ENCODE measurements at regions not wholly inside any gene's neighbourhood (a gene's known extent, or its start where the extent isn't known, plus 50 kb on each side); places are given as distances from the start of the nearest gene placed in this dataset.

- no peak overlapping the region for H3K27ac Mint-ChIP-seq
- no peaks in the 10 kb centered on the region for H3K9me3 Mint-ChIP-seq (ENCODE audit: low read depth)
- H3K4me3 Mint-ChIP-seq = no peak overlapping the region
- no peaks in the 10 kb centered on the region for H3K4me1 Mint-ChIP-seq (ENCODE audit: low read depth)
- no peaks in the 10 kb centered on the region for H3K27me3 Mint-ChIP-seq
- H3K36me3 Mint-ChIP-seq = no peaks in the 10 kb centered on the region
Measured at GRCh38 chr21:16269476-16269875, 539.7 kb downstream of the USP25 start.

GRCh38 chr21:16279731-16280581 lies 550.2 kb downstream of the USP25 start:
- H3K27me3 Mint-ChIP-seq = no peaks in the 10 kb centered on the region
- H3K27ac Mint-ChIP-seq = no peak overlapping the region
- H3K4me3 Mint-ChIP-seq = no peak overlapping the region
- H3K9me3 Mint-ChIP-seq (ENCODE audit: low read depth) = no peaks in the 10 kb centered on the region
- no peaks in the 10 kb centered on the region for H3K36me3 Mint-ChIP-seq
- H3K4me1 Mint-ChIP-seq (ENCODE audit: low read depth) = no peaks in the 10 kb centered on the region

DNA sequence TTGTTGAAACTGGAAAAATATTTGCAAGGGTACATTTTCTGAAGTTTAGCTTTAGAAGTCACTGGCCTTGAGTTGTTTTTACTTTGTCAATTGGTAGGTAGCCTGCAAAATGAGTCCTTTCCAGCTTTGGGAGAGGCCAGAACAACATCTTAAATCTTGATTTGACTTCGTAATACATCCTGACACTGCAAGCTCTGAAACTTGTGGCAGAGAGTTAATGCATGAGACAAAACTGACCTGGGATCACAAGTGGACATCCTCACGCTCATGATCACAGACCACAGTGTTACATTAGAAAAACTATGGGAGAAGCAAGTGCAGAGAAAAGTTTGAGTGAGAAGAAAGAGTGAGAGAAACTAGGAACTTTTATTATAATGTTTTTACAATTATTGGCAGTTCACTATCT lies 550.9 kb downstream of the USP25 start:
- Mint-ChIP-seq H3K4me3 (no peak overlapping the region), H3K36me3 (no peaks in the 10 kb centered on the region), H3K27ac (no peak overlapping the region), H3K27me3 (no peaks in the 10 kb centered on the region), H3K4me1 (ENCODE audit: low read depth) (no peaks in the 10 kb centered on the region), H3K9me3 (ENCODE audit: low read depth) (no peaks in the 10 kb centered on the region)

- H3K4me3 Mint-ChIP-seq = no peak overlapping the region
- H3K27me3 Mint-ChIP-seq = no peaks in the 10 kb centered on the region
- no peaks in the 10 kb centered on the region for H3K4me1 Mint-ChIP-seq (ENCODE audit: low read depth)
- H3K9me3 Mint-ChIP-seq (ENCODE audit: low read depth) = no peaks in the 10 kb centered on the region
- H3K27ac Mint-ChIP-seq = no peak overlapping the region
- no peaks in the 10 kb centered on the region for H3K36me3 Mint-ChIP-seq
Measured at GRCh38 chr21:16283516-16283915, 553.7 kb downstream of the USP25 start.

- Mint-ChIP-seq H3K9me3 (ENCODE audit: low read depth) (no peaks in the 10 kb centered on the region), H3K36me3 (no peaks in the 10 kb centered on the region), H3K27ac (no peak overlapping the region), H3K4me1 (ENCODE audit: low read depth) (no peaks in the 10 kb centered on the region), H3K4me3 (no peak overlapping the region), H3K27me3 (no peaks in the 10 kb centered on the region)
Measured at GRCh38 chr21:16285605-16286126, 555.9 kb downstream of the USP25 start.

- Mint-ChIP-seq H3K27me3 (no peaks in the 10 kb centered on the region), H3K4me3 (no peak overlapping the region), H3K36me3 (no peaks in the 10 kb centered on the region), H3K4me1 (ENCODE audit: low read depth) (no peaks in the 10 kb centered on the region), H3K9me3 (ENCODE audit: low read depth) (no peaks in the 10 kb centered on the region), H3K27ac (no peak overlapping the region)
Measured at GRCh38 chr21:16287046-16287445, 557.3 kb downstream of the USP25 start.

GRCh38 chr21:16291296-16291695 lies 561.5 kb downstream of the USP25 start:
- Mint-ChIP-seq H3K4me3 (no peak overlapping the region), H3K4me1 (ENCODE audit: low read depth) (no peaks in the 10 kb centered on the region), H3K9me3 (ENCODE audit: low read depth) (no peaks in the 10 kb centered on the region), H3K27ac (no peak overlapping the region), H3K36me3 (no peaks in the 10 kb centered on the region), H3K27me3 (no peaks in the 10 kb centered on the region)

DNA sequence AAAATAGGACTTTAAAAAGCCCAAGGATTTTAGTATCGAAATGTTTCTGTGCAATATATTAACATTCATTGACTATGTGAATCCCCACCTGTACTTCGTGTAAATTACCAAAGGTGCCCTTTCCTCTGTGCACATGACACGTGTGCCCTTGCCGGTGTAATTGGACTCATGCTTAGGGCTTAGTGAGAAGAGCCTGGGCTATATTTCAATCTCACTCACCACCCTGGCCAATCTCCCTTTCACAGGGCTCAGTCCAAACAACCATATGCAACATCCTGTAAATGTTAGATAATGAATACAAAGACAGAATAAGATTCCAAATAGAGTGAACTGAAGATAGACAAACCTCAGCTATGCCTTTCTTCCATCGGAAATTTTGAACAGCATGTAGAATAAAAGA lies 564.3 kb downstream of the USP25 start:
- no peak overlapping the region for H3K4me3 Mint-ChIP-seq

DNA sequence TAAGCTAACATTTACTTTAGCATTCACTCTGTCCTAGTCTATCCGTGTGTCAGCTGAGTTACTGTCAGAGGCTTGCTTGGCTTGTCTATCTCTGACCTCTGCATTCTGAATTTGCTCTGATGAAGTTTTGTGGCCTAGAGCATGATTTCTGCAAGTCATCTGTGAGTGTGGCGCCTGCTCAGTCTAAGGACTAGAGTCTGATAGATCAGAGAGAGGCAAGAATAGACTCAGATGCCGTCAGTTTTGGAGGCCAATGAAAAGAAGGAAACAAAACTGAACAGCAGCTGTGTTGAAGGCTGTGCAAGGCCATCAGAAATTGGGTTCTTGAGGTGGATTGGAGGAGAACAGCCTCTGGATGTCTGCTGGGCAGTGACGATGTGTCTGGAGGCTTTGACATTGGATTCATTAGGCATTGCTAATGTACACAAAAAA lies 573.1 kb downstream of the USP25 start:
- no peaks in the 10 kb centered on the region for H3K9me3 Mint-ChIP-seq (ENCODE audit: low read depth)
- no peak overlapping the region for H3K4me3 Mint-ChIP-seq
- H3K4me1 Mint-ChIP-seq (ENCODE audit: low read depth) = no peaks in the 10 kb centered on the region
- H3K27ac Mint-ChIP-seq = no peak overlapping the region
- H3K27me3 Mint-ChIP-seq = no peaks in the 10 kb centered on the region
- no peaks in the 10 kb centered on the region for H3K36me3 Mint-ChIP-seq

More for the DNA sequence above, 564.3 kb downstream of the USP25 start:
- H3K9me3 Mint-ChIP-seq (ENCODE audit: low read depth) = no peaks in the 10 kb centered on the region
- H3K4me1 Mint-ChIP-seq (ENCODE audit: low read depth) = no peaks in the 10 kb centered on the region
- H3K27ac Mint-ChIP-seq = no peak overlapping the region
- H3K36me3 Mint-ChIP-seq = no peaks in the 10 kb centered on the region
- H3K27me3 Mint-ChIP-seq = no peaks in the 10 kb centered on the region

- no peaks in the 10 kb centered on the region for H3K27me3 Mint-ChIP-seq
- H3K9me3 Mint-ChIP-seq (ENCODE audit: low read depth) = no peaks in the 10 kb centered on the region
- H3K4me3 Mint-ChIP-seq = no peak overlapping the region
- no peaks in the 10 kb centered on the region for H3K36me3 Mint-ChIP-seq
- H3K4me1 Mint-ChIP-seq (ENCODE audit: low read depth) = no peaks in the 10 kb centered on the region
- H3K27ac Mint-ChIP-seq = no peak overlapping the region
Measured at GRCh38 chr21:16304174-16305095, 574.7 kb downstream of the USP25 start.

DNA sequence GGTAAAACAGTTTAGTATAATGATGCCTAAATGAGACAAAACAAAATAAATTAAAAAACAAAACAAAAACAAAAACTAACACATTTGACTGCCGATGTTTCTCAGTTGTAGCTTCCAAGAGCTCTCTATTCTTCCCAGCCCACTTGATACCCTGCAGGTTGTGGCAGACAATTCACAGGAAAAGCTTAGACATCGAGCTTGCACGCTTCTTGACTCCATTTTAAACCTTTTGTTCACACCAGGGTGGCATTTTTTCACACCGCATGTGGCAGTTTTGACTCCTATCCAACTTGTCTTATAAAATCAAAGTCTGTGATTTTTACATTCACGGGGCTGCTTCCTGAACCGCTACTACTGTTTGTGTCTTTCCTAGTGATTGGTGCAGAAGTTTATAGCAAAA lies 575.9 kb downstream of the USP25 start:
- Mint-ChIP-seq H3K27me3 (no peaks in the 10 kb centered on the region), H3K4me3 (no peak overlapping the region), H3K9me3 (ENCODE audit: low read depth) (no peaks in the 10 kb centered on the region), H3K27ac (no peak overlapping the region), H3K4me1 (ENCODE audit: low read depth) (peaks cover 3% of the 10 kb centered on the region), H3K36me3 (no peaks in the 10 kb centered on the region)

DNA sequence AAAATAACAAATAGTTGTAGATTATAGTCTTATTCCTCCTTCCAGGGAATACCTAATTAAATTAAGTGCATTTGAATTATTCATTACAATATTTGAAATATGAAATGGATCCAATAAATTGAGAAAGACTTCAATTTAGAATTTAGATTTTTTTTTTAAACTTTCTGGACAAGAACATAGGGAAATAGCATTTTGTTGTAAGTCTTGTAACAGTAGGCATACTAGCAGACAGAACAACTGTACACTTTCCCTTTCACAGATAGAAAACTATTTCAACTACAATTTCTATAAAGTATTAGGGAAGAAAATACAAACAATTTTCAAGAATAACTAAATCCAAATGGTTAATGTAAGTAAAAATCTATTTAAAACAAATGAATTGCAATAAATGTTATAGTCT lies 577.5 kb downstream of the USP25 start:
- Mint-ChIP-seq H3K27ac (no peak overlapping the region), H3K27me3 (no peaks in the 10 kb centered on the region), H3K4me3 (no peak overlapping the region), H3K4me1 (ENCODE audit: low read depth) (peaks cover 3% of the 10 kb centered on the region), H3K9me3 (ENCODE audit: low read depth) (no peaks in the 10 kb centered on the region), H3K36me3 (no peaks in the 10 kb centered on the region)

DNA sequence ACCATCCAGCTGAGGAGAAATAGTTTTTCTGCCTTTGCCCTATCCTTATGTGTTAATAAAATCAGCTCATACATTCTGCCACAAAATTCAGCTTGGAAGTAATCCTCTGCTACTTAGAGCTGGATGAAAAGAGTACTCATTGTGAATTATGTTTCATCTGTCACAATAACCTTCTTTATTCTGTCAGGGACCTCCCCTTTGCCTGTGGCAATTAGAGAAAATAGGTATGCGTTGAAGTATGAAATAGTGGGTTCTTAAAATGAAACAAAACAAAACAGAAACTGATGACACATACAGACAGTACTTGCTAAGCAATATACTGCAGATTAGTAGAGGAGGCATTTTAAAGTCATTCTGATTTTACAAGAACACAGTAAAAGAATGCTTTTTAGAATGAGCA lies 578.5 kb downstream of the USP25 start:
- Mint-ChIP-seq H3K27me3 (no peaks in the 10 kb centered on the region), H3K36me3 (no peaks in the 10 kb centered on the region), H3K9me3 (ENCODE audit: low read depth) (no peaks in the 10 kb centered on the region), H3K27ac (no peak overlapping the region), H3K4me3 (no peak overlapping the region), H3K4me1 (ENCODE audit: low read depth) (peaks cover 3% of the 10 kb centered on the region)

- no peak overlapping the region for H3K27ac Mint-ChIP-seq
- H3K36me3 Mint-ChIP-seq = no peaks in the 10 kb centered on the region
- H3K27me3 Mint-ChIP-seq = no peaks in the 10 kb centered on the region
- peaks cover 3% of the 10 kb centered on the region for H3K4me1 Mint-ChIP-seq (ENCODE audit: low read depth)
- no peak overlapping the region for H3K4me3 Mint-ChIP-seq
- no peaks in the 10 kb centered on the region for H3K9me3 Mint-ChIP-seq (ENCODE audit: low read depth)
Measured at GRCh38 chr21:16309250-16309971, 579.6 kb downstream of the USP25 start.

Measured in activated naive CD8-positive, alpha-beta T cell (primary cell).